WTC11 (cell line): ENCODE measurements at regions not wholly inside any gene's neighbourhood (a gene's known extent, or its start where the extent isn't known, plus 50 kb on each side); places are given as distances from the start of the nearest gene placed in this dataset.

Experiments
- ATAC-seq: fragments of 200-7000 bp; cut with Tn5 transposase; 2 replicates; pipeline ENCODE4 v1.10.0; 2021; ENCODE audit warnings: mild to moderate bottlenecking, moderate library complexity
- CTCF ChIA-PET: fragments of 300-600 bp; sonication (Branson Sonifier 250); formaldehyde crosslinking; loops from one replicate; lab custom pipeline; 2021; ENCODE audit warnings: antibody characterized with exemption; lab: Charles Lee
- POLR2A ChIA-PET: fragments of 350-600 bp; sonication (Branson Sonifier 250); formaldehyde crosslinking; loops from one replicate; lab custom pipeline; 2021; ENCODE audit warnings: antibody characterized with exemption; lab: Charles Lee
- DNase-seq: peaks from one replicate; pipeline ENCODE4 v3.0.0; 2021; ENCODE audit warnings: low spot score
- H3K27ac Mint-ChIP-seq: 2 replicates; pipeline ENCODE4 v1.8.0; 2021; ENCODE audit warnings: mixed read lengths
- H3K27me3 Mint-ChIP-seq: 2 replicates; pipeline ENCODE4 v1.8.0; 2021; ENCODE audit warnings: low read depth, mild to moderate bottlenecking, moderate library complexity, mixed read lengths
- H3K36me3 Mint-ChIP-seq: 2 replicates; pipeline ENCODE4 v1.8.0; 2021; ENCODE audit warnings: mixed read lengths
- H3K4me1 Mint-ChIP-seq: 2 replicates; pipeline ENCODE4 v1.8.0; 2022; ENCODE audit warnings: mixed read lengths
- H3K4me3 Mint-ChIP-seq: 2 replicates; pipeline ENCODE4 v1.8.0; 2021; ENCODE audit warnings: mild to moderate bottlenecking, moderate library complexity, mixed read lengths
- H3K9me3 Mint-ChIP-seq: 2 replicates; pipeline ENCODE4 v1.8.0; 2021; ENCODE audit warnings: mixed read lengths
- AR ChIP-seq: fragments of 250-450 bp; sonication (Bioruptor Pico); IDR thresholded peaks from 2 replicates; pipeline ENCODE4 v1.9.0; 2021; ENCODE audit warnings: mild to moderate bottlenecking
- ARID4B ChIP-seq: sonication (generic); formaldehyde crosslinking; IDR thresholded peaks from 2 replicates; pipeline ENCODE4 v1.8.0; 2023; ENCODE audit warnings: missing genetic modification reagents, mild to moderate bottlenecking, borderline replicate concordance
- ATF6 ChIP-seq: sonication (generic); formaldehyde crosslinking; IDR thresholded peaks from 2 replicates; pipeline ENCODE4 v1.8.1; 2023; ENCODE audit warnings: mild to moderate bottlenecking, missing genetic modification reagents
- ETV6 ChIP-seq: sonication (generic); formaldehyde crosslinking; IDR thresholded peaks from 2 replicates; pipeline ENCODE4 v1.8.1; 2022; ENCODE audit warnings: mild to moderate bottlenecking, missing genetic modification reagents
- FOXJ3 ChIP-seq: sonication (generic); formaldehyde crosslinking; IDR thresholded peaks from 2 replicates; pipeline ENCODE4 v1.9.0; 2021; ENCODE audit warnings: missing genetic modification reagents, mild to moderate bottlenecking, borderline replicate concordance
- GABPB1 ChIP-seq: sonication (generic); formaldehyde crosslinking; IDR thresholded peaks from 2 replicates; pipeline ENCODE4 v1.8.1; 2023; ENCODE audit warnings: mild to moderate bottlenecking, missing genetic modification reagents
- JAZF1 ChIP-seq: fragments of 250-450 bp; sonication (Bioruptor Pico); IDR thresholded peaks from 2 replicates; pipeline ENCODE4 v1.9.0; 2021; ENCODE audit warnings: moderate library complexity, mild to moderate bottlenecking, inconsistent platforms
- JUN ChIP-seq: sonication (generic); formaldehyde crosslinking; IDR thresholded peaks from 2 replicates; pipeline ENCODE4 v1.8.0; 2023; ENCODE audit warnings: mild to moderate bottlenecking, missing genetic modification reagents
- KAT7 ChIP-seq: sonication (generic); formaldehyde crosslinking; IDR thresholded peaks from 2 replicates; pipeline ENCODE4 v1.8.1; 2023; ENCODE audit warnings: missing genetic modification reagents, mild to moderate bottlenecking, borderline replicate concordance
- NR1H2 ChIP-seq: sonication (generic); formaldehyde crosslinking; IDR thresholded peaks from 2 replicates; pipeline ENCODE4 v1.9.0; 2021; ENCODE audit warnings: mild to moderate bottlenecking, moderate library complexity, missing genetic modification reagents
- NR3C1 ChIP-seq: sonication (generic); formaldehyde crosslinking; conservative IDR thresholded peaks from 2 replicates; pipeline ENCODE4 v1.8.1; 2023; ENCODE audit warnings: low read depth, mild to moderate bottlenecking, missing genetic modification reagents
- PRDM15 ChIP-seq: sonication (generic); formaldehyde crosslinking; IDR thresholded peaks from 2 replicates; pipeline ENCODE4 v1.8.0; 2022; ENCODE audit warnings: missing genetic modification reagents
- PREB ChIP-seq: sonication (generic); formaldehyde crosslinking; IDR thresholded peaks from 2 replicates; pipeline ENCODE4 v1.8.1; 2022; ENCODE audit warnings: mild to moderate bottlenecking, missing genetic modification reagents, moderate library complexity, borderline replicate concordance
- RORB ChIP-seq: fragments of 250-450 bp; sonication (Bioruptor Pico); IDR thresholded peaks from 2 replicates; pipeline ENCODE4 v1.9.0; 2021; ENCODE audit warnings: mild to moderate bottlenecking
- SP1 ChIP-seq: sonication (generic); formaldehyde crosslinking; conservative IDR thresholded peaks from 2 replicates; pipeline ENCODE4 v1.8.1; 2022; ENCODE audit warnings: missing genetic modification reagents
- TCF7 ChIP-seq: sonication (generic); formaldehyde crosslinking; IDR thresholded peaks from 2 replicates; pipeline ENCODE4 v1.8.0; 2022; ENCODE audit warnings: mild to moderate bottlenecking, low read depth, missing genetic modification reagents, moderate library complexity
- TEAD4 ChIP-seq: sonication (generic); formaldehyde crosslinking; IDR thresholded peaks from 2 replicates; pipeline ENCODE4 v1.8.0; 2022; ENCODE audit warnings: mild to moderate bottlenecking, missing genetic modification reagents
- ZMAT4 ChIP-seq: fragments of 250-450 bp; sonication (Bioruptor Pico); IDR thresholded peaks from 2 replicates; pipeline ENCODE4 v1.9.0; 2021; ENCODE audit warnings: mild to moderate bottlenecking
- ZNF121 ChIP-seq: sonication (generic); formaldehyde crosslinking; IDR thresholded peaks from 2 replicates; pipeline ENCODE4 v1.8.0; 2023; ENCODE audit warnings: missing genetic modification reagents
- ZNF423 ChIP-seq: fragments of 250-450 bp; sonication (Bioruptor Pico); IDR thresholded peaks from 2 replicates; pipeline ENCODE4 v2.1.2; 2022; ENCODE audit warnings: mild to moderate bottlenecking, moderate library complexity

- Mint-ChIP-seq H3K27me3 (no peaks in the 10 kb centered on the region), H3K36me3 (peaks cover 20% of the 10 kb centered on the region), H3K4me3 (no peak overlapping the region), H3K27ac (no peak overlapping the region), H3K4me1 (peaks cover 23% of the 10 kb centered on the region), H3K9me3 (peaks cover 29% of the 10 kb centered on the region)
- DNase-seq (no peak), ATAC-seq (no peak)
- TF ChIP-seq TCF7 (CRISPR knock-in tag): no peak
- TF ChIP-seq ATF6 (CRISPR knock-in tag): no peak
- no peak for TF ChIP-seq GABPB1 (CRISPR knock-in tag)
- no peak for TF ChIP-seq ZNF121
- TF ChIP-seq JAZF1: no peak
- TF ChIP-seq KAT7 (CRISPR knock-in tag): no peak
- TF ChIP-seq ARID4B (CRISPR knock-in tag): no peak
- TF ChIP-seq ZNF423 (CRISPR knock-in tag): no peak
- TF ChIP-seq PREB: no peak
- TF ChIP-seq NR1H2 (CRISPR knock-in tag): no peak
- no peak for TF ChIP-seq TEAD4 (CRISPR knock-in tag)
- no peak for TF ChIP-seq PRDM15 (CRISPR knock-in tag)
- no peak for TF ChIP-seq RORB (CRISPR knock-in tag)
- no peak for TF ChIP-seq FOXJ3 (CRISPR knock-in tag)
- no peak for TF ChIP-seq AR (CRISPR knock-in tag)
- no peak for TF ChIP-seq JUN (CRISPR knock-in tag)
- no peak for TF ChIP-seq SP1 (CRISPR knock-in tag)
- TF ChIP-seq ZMAT4 (CRISPR knock-in tag): no peak
- no peak for TF ChIP-seq NR3C1 (CRISPR knock-in tag)
- no peak for TF ChIP-seq ETV6
- POLR2A ChIA-PET: no interaction called here
- CTCF ChIA-PET: no interaction called here
These were observed 92.3 kb upstream of the CHODL start for GRCh38 chr21:18152371-18152770.
